ENCODE measurements at regions not wholly inside any gene's neighbourhood (a gene's known extent, or its start where the extent isn't known, plus 50 kb on each side); places are given as distances from the start of the nearest gene placed in this dataset.

DNA sequence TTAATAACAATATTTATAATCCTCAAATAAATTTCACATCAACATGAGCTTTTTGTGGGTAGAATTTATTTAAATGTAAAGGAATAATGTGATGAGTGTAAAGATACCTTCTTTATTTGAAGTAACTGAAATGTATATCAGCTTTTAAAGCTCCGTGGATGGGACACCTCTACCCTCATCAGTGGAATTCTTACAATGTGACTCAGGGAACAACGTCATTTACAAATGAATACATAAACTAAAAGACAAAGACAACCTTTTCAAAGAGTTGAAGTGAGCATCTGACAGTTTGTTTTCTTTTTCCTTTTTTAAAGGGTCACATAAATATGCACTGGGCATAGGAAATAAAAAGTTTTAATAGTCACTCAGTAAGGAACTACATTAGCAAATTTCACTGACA is 1127.0 kb upstream of the CRIM1 start:
- TF ChIP-seq CTCF (IDR thresholded peaks at IDR 0.05) (no peak), POLR2A (IDR thresholded peaks at IDR 0.05) (no peak)

All from right lobe of liver (tissue), 4 donors.